ENCODE measurements at regions not wholly inside any gene's neighbourhood (a gene's known extent, or its start where the extent isn't known, plus 50 kb on each side); places are given as distances from the start of the nearest gene placed in this dataset.

- no peak for DNase-seq
Measured at GRCh38 chr14:100471441-100472093, 115.7 kb downstream of the BEGAIN start.

- DNase-seq, result no peak
Measured at GRCh38 chr14:100472094-100472455, 115.1 kb downstream of the BEGAIN start.

- DNase-seq, result no peak
Measured at GRCh38 chr14:100472491-100472890, 114.7 kb downstream of the BEGAIN start.

- DNase-seq, result no peak
Measured at GRCh38 chr14:100473249-100473648, 114.0 kb downstream of the BEGAIN start.

- no peak for DNase-seq
Measured at GRCh38 chr14:100474196-100474595, 113.0 kb downstream of the BEGAIN start.

GRCh38 chr14:100475268-100475667 is 111.9 kb downstream of the BEGAIN start:
- DNase-seq, result no peak

- DNase-seq, result no peak
Measured at GRCh38 chr14:100476012-100476822, 111.0 kb downstream of the BEGAIN start.

GRCh38 chr14:100484531-100485267 is 102.5 kb downstream of the BEGAIN start:
- DNase-seq, result no peak

GRCh38 chr14:100486025-100486828 is 101.0 kb downstream of the BEGAIN start:
- peak; percentile 50 for DNase-seq
